ENCODE measurements at regions not wholly inside any gene's neighbourhood (a gene's known extent, or its start where the extent isn't known, plus 50 kb on each side); places are given as distances from the start of the nearest gene placed in this dataset.
A peak's percentile ranks its signal among the peaks of the same experiment; 100 is the strongest.
"Not testable (repeated sequence)": the region's sequence is repeated elsewhere in the genome, so short reads cannot be mapped to it uniquely, and the experiment has no call there.

GRCh38 chr2:4980995-4981394 is 711.2 kb upstream of the SOX11 start:
- H3K27ac ChIP-seq: no peak overlapping the region
- TF ChIP-seq ZFX (IDR thresholded peaks at IDR 0.05; ENCODE audit: borderline replicate concordance) (no peak), CTCF (IDR thresholded peaks at IDR 0.05) (no peak)

GRCh38 chr2:4981802-4982409 is 710.3 kb upstream of the SOX11 start:
- no peak overlapping the region for H3K27ac ChIP-seq
- TF ChIP-seq ZFX (IDR thresholded peaks at IDR 0.05; ENCODE audit: borderline replicate concordance) (no peak), CTCF (IDR thresholded peaks at IDR 0.05) (no peak)

GRCh38 chr2:4988444-4988843 is 703.7 kb upstream of the SOX11 start:
- not testable (repeated sequence) for H3K27ac ChIP-seq

GRCh38 chr2:4992226-4992625 is 700.0 kb upstream of the SOX11 start:
- TF ChIP-seq ZFX (IDR thresholded peaks at IDR 0.05; ENCODE audit: borderline replicate concordance) (no peak), CTCF (IDR thresholded peaks at IDR 0.05) (peak; percentile 18; the same call in 1 of the 2 replicates)
- H3K27ac ChIP-seq: no peak overlapping the region

- TF ChIP-seq CTCF (IDR thresholded peaks at IDR 0.05): no peak
- no peak for TF ChIP-seq ZFX (IDR thresholded peaks at IDR 0.05; ENCODE audit: borderline replicate concordance)
- H3K27ac ChIP-seq: no peak overlapping the region
Observed at GRCh38 chr2:4995466-4995865, 696.7 kb upstream of the SOX11 start.

GRCh38 chr2:5007596-5007995 is 684.6 kb upstream of the SOX11 start:
- H3K27ac ChIP-seq: no peak overlapping the region
- TF ChIP-seq CTCF (IDR thresholded peaks at IDR 0.05) (no peak), ZFX (IDR thresholded peaks at IDR 0.05; ENCODE audit: borderline replicate concordance) (no peak)

- TF ChIP-seq ZFX (IDR thresholded peaks at IDR 0.05; ENCODE audit: borderline replicate concordance): no peak
- no peak overlapping the region for H3K27ac ChIP-seq
Observed at GRCh38 chr2:5019324-5019723, 672.9 kb upstream of the SOX11 start.

- TF ChIP-seq ZFX (IDR thresholded peaks at IDR 0.05; ENCODE audit: borderline replicate concordance) (no peak), CTCF (IDR thresholded peaks at IDR 0.05) (no peak)
- no peak overlapping the region for H3K27ac ChIP-seq
Observed at GRCh38 chr2:5020116-5020875, 671.9 kb upstream of the SOX11 start.
